Panc1 (cell line): ENCODE measurements at regions not wholly inside any gene's neighbourhood (a gene's known extent, or its start where the extent isn't known, plus 50 kb on each side); places are given as distances from the start of the nearest gene placed in this dataset.
"Not testable (repeated sequence)": the region's sequence is repeated elsewhere in the genome, so short reads cannot be mapped to it uniquely, and the experiment has no call there.

ENCODE experiments used
- ATAC-seq: fragments of 200-7000 bp; cut with Tn5 transposase; 2 replicates; pipeline ENCODE4 v1.9.1; 2020; ENCODE audit warnings: mild to moderate bottlenecking, moderate library complexity
- BruUV-seq: library from RNA; stranded (reverse); fragments of 400-500 nt; replicated peaks from 2 replicates; lab custom pipeline; 2021; lab: Mats Ljungman, UMichigan
- CTCF ChIA-PET: fragments of 300-600 bp; sonication (Branson Sonifier 250); formaldehyde crosslinking; loops from one replicate; lab custom pipeline; 2022; ENCODE audit warnings: antibody characterized with exemption; lab: Charles Lee
- POLR2A ChIA-PET: fragments of 300-600 bp; sonication (Branson Sonifier 250); formaldehyde crosslinking; loops from one replicate; lab custom pipeline; 2022; ENCODE audit warnings: antibody characterized with exemption; lab: Charles Lee
- DNase-seq: peaks from one replicate; pipeline ENCODE4 v3.0.0-alpha.2; 2010; ENCODE audit warnings: low read depth, low spot score
- H3K27ac ChIP-seq: 2 replicates; pipeline ENCODE4 v1.5.1; 2011; ENCODE audit warnings: mild to moderate bottlenecking, low read length, inconsistent platforms
- H3K27me3 ChIP-seq: fragments of 200-500 bp; sonication (Bioruptor generic); 2 replicates; pipeline ENCODE4 v1.6.0; 2014; ENCODE audit warnings: low read length, inconsistent platforms; ENCODE audit not compliant: control insufficient read depth, insufficient read depth
- H3K36me3 ChIP-seq: fragments of 200-500 bp; sonication (Bioruptor generic); 2 replicates; pipeline ENCODE4 v1.5.1; 2014; ENCODE audit warnings: inconsistent platforms, mild to moderate bottlenecking, low read length, moderate library complexity; ENCODE audit not compliant: control insufficient read depth, insufficient read depth
- H3K4me1 ChIP-seq: 2 replicates; pipeline ENCODE4 v1.5.1; 2011; ENCODE audit warnings: inconsistent platforms, mild to moderate bottlenecking, low read length, moderate library complexity; ENCODE audit not compliant: control insufficient read depth, insufficient read depth
- H3K4me3 ChIP-seq, 2 experiments: 2 replicates each; pipeline ENCODE4 v1.5.1; 2011 to 2012; ENCODE audit warnings: low read depth in 2 of 2, low read length in 2 of 2, mild to moderate bottlenecking in 2 of 2, inconsistent platforms in 1 of 2, moderate library complexity in 1 of 2
- H3K9me3 ChIP-seq: fragments of 200-500 bp; sonication (Bioruptor generic); 2 replicates; pipeline ENCODE4 v1.5.1; 2014; ENCODE audit warnings: low read depth, mild to moderate bottlenecking, inconsistent platforms, low read length, moderate library complexity; ENCODE audit not compliant: control insufficient read depth, insufficient read depth
- POLR2AphosphoS5 ChIP-seq: IDR thresholded peaks from 2 replicates; pipeline ENCODE4 v1.6.1; 2012; ENCODE audit warnings: mild to moderate bottlenecking, low read depth, low read length, moderate library complexity
- SIN3A ChIP-seq: IDR thresholded peaks from 2 replicates; pipeline ENCODE4 v1.6.1; 2012; ENCODE audit warnings: low read depth, mild to moderate bottlenecking, low read length, moderate library complexity, borderline replicate concordance; ENCODE audit not compliant: insufficient read depth
- TCF7L2 ChIP-seq: IDR thresholded peaks from 2 replicates; pipeline ENCODE4 v1.6.1; 2011; ENCODE audit warnings: mild to moderate bottlenecking, low read depth, low read length, inconsistent platforms
- in situ Hi-C: cut with HindIII; loops from 2 replicates; pipeline ENCODE4 v1.10.0; 2016; ENCODE audit warnings: low sequenced_read_pairs, low pct_unique_long_range_greater_than_20kb
- intact Hi-C: fragments of 100-400 bp; cut with micrococcal nuclease; formaldehyde crosslinking; loops from one replicate; pipeline ENCODE4 v1.10.0; 2022; ENCODE audit not compliant: unreplicated experiment
- TF ChIP-seq, protein P1 (sequence below), 2 experiments: IDR thresholded peaks; 2 replicates each; pipeline ENCODE4 v1.6.1; 2011 to 2012; ENCODE audit warnings: low read depth in 2 of 2, control low read depth in 1 of 2, low read length in 1 of 2, mild to moderate bottlenecking in 1 of 2, moderate library complexity in 1 of 2; ENCODE audit not compliant: insufficient read depth in 1 of 2
- TF ChIP-seq, protein P2 (sequence below): fragments of 450-650 bp; IDR thresholded peaks from 2 replicates; pipeline ENCODE4 v1.5.1; 2017; ENCODE audit warnings: mild to moderate bottlenecking

- Histone ChIP-seq H3K4me3 (no peak overlapping the region), H3K27ac (no peak overlapping the region), H3K4me1 (no peaks in the 10 kb centered on the region), H3K36me3 (no peaks in the 10 kb centered on the region), H3K27me3 (no peaks in the 10 kb centered on the region), H3K9me3 (no peaks in the 10 kb centered on the region)
- intact Hi-C loops (no loop called here), in situ Hi-C loops (no loop called here)
- ATAC-seq: no peak
- POLR2A ChIA-PET: no interaction called here
- DNase-seq: no peak
- CTCF ChIA-PET: no interaction called here
- BruUV-seq: no TSS peak
- TF ChIP-seq TCF7L2 (no peak), POLR2AphosphoS5 (no peak), SIN3A (no peak)
- TF ChIP-seq, protein P1, sequence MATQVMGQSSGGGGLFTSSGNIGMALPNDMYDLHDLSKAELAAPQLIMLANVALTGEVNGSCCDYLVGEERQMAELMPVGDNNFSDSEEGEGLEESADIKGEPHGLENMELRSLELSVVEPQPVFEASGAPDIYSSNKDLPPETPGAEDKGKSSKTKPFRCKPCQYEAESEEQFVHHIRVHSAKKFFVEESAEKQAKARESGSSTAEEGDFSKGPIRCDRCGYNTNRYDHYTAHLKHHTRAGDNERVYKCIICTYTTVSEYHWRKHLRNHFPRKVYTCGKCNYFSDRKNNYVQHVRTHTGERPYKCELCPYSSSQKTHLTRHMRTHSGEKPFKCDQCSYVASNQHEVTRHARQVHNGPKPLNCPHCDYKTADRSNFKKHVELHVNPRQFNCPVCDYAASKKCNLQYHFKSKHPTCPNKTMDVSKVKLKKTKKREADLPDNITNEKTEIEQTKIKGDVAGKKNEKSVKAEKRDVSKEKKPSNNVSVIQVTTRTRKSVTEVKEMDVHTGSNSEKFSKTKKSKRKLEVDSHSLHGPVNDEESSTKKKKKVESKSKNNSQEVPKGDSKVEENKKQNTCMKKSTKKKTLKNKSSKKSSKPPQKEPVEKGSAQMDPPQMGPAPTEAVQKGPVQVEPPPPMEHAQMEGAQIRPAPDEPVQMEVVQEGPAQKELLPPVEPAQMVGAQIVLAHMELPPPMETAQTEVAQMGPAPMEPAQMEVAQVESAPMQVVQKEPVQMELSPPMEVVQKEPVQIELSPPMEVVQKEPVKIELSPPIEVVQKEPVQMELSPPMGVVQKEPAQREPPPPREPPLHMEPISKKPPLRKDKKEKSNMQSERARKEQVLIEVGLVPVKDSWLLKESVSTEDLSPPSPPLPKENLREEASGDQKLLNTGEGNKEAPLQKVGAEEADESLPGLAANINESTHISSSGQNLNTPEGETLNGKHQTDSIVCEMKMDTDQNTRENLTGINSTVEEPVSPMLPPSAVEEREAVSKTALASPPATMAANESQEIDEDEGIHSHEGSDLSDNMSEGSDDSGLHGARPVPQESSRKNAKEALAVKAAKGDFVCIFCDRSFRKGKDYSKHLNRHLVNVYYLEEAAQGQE (IDR thresholded peaks at IDR 0.05; ENCODE audit: insufficient read depth in 1 of 2, low read depth in 2 of 2, low read length in 1 of 2): no peak
- TF ChIP-seq, protein P2, sequence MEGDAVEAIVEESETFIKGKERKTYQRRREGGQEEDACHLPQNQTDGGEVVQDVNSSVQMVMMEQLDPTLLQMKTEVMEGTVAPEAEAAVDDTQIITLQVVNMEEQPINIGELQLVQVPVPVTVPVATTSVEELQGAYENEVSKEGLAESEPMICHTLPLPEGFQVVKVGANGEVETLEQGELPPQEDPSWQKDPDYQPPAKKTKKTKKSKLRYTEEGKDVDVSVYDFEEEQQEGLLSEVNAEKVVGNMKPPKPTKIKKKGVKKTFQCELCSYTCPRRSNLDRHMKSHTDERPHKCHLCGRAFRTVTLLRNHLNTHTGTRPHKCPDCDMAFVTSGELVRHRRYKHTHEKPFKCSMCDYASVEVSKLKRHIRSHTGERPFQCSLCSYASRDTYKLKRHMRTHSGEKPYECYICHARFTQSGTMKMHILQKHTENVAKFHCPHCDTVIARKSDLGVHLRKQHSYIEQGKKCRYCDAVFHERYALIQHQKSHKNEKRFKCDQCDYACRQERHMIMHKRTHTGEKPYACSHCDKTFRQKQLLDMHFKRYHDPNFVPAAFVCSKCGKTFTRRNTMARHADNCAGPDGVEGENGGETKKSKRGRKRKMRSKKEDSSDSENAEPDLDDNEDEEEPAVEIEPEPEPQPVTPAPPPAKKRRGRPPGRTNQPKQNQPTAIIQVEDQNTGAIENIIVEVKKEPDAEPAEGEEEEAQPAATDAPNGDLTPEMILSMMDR: no peak
Measured at GRCh38 chrX:40987413-40987812, 97.8 kb upstream of the USP9X start.

DNA sequence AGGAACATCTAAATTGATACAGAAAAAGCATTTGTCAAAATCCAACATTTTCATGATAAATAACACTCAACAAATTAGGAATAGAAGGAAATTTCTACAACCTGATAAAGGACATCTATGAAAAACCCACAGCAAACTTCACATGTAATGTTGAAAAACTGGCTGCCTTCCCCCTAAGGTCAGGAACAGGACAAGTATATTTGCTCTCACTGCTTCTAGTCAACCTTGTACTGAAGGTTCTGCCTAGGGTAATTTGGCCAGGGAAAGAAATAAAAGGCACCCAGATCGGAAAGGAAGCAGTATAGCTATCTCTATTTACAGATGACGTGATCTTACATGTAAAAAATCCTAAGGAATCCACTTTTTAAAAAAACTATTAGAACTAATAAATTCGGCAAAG is 97.1 kb upstream of the USP9X start:
- Histone ChIP-seq H3K36me3 (no peaks in the 10 kb centered on the region), H3K27ac (no peak overlapping the region), H3K4me3 (no peak overlapping the region), H3K27me3 (no peaks in the 10 kb centered on the region), H3K4me1 (no peaks in the 10 kb centered on the region), H3K9me3 (no peaks in the 10 kb centered on the region)
- DNase-seq: no peak
- CTCF ChIA-PET: no interaction called here
- in situ Hi-C loops: no loop called here
- intact Hi-C loops: no loop called here
- POLR2A ChIA-PET: no interaction called here
- no TSS peak for BruUV-seq
- TF ChIP-seq, protein P1 (IDR thresholded peaks at IDR 0.05; ENCODE audit: insufficient read depth in 1 of 2, low read depth in 2 of 2, low read length in 1 of 2): no peak
- TF ChIP-seq, protein P2: no peak
- TF ChIP-seq TCF7L2 (no peak), SIN3A (no peak), POLR2AphosphoS5 (no peak)
- ATAC-seq: no peak

DNA sequence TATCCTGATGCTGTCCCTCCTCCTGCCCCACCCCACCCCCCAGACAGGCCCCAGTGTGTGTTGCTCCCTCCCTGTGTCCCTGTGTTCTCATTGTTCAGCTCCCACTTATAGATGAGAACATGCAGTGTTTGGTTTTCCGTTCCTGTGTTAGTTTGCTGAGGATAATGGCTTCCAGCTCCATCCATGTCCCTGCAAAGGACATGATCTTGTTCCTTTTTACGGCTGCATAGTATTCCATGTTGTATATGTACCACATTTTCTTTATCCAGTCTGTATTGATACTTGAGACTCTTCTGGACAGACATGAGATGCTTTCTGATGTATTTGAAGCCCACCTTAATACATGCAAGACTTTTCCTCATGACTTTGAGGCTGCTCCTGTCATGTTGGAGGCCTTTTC is 91.8 kb upstream of the USP9X start:
- ATAC-seq, BruUV-seq, in situ Hi-C loops, H3K36me3 ChIP-seq, H3K4me3 ChIP-seq, CTCF ChIA-PET, H3K9me3 ChIP-seq, H3K4me1 ChIP-seq, H3K27ac ChIP-seq, POLR2A ChIA-PET, DNase-seq, intact Hi-C loops, H3K27me3 ChIP-seq: not testable (repeated sequence)
